Nephron progenitor cell (in vitro differentiated cells): ENCODE measurements at regions not wholly inside any gene's neighbourhood (a gene's known extent, or its start where the extent isn't known, plus 50 kb on each side); places are given as distances from the start of the nearest gene placed in this dataset.

Experiments
- DNase-seq: peaks from one replicate; pipeline ENCODE4 v3.0.0; 2021
- H3K27ac Mint-ChIP-seq: 2 replicates; pipeline ENCODE4 v1.8.0; 2021; ENCODE audit warnings: mild to moderate bottlenecking, moderate library complexity, mixed read lengths
- H3K27me3 Mint-ChIP-seq: 2 replicates; pipeline ENCODE4 v1.8.0; 2021; ENCODE audit warnings: mild to moderate bottlenecking, low read depth, mixed read lengths; ENCODE audit not compliant: poor library complexity
- H3K36me3 Mint-ChIP-seq: 2 replicates; pipeline ENCODE4 v1.8.0; 2021; ENCODE audit warnings: low read depth, mixed read lengths
- H3K4me1 Mint-ChIP-seq: 2 replicates; pipeline ENCODE4 v1.8.0; 2021; ENCODE audit warnings: mixed read lengths
- H3K4me3 Mint-ChIP-seq: 2 replicates; pipeline ENCODE4 v1.8.0; 2021; ENCODE audit warnings: mild to moderate bottlenecking, moderate library complexity, mixed read lengths
- H3K9me3 Mint-ChIP-seq: 2 replicates; pipeline ENCODE4 v1.8.0; 2021; ENCODE audit warnings: mild to moderate bottlenecking, moderate library complexity, mixed read lengths
- TF ChIP-seq, protein P1 (sequence below): fragments of 200-600 bp; sonication (generic); IDR thresholded peaks from 2 replicates; pipeline ENCODE4 v1.5.0; 2021; ENCODE audit warnings: antibody characterized with exemption

DNA sequence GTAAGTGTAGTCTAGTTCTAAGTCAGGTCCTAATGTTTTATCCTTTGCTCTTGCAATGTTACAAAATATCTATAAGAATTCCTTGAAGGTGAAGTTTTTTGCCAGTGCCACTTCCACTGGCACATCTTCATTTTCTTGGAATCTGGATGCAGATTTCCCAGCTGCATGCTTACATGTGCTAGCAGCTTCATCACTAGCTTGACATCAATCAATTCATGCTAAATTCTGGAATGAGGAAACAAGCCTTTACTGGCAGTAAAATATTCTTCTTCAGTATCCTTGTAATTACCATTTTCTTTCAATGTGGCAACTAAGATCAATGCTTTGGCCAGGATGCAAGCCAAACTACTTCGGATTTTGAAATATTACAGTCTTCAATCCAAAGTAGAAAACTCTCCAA, 200.6 kb upstream of the SIX2 start:
- Mint-ChIP-seq H3K27ac (no peak overlapping the region), H3K27me3 (peaks cover 6% of the 10 kb centered on the region), H3K9me3 (peaks cover 2% of the 10 kb centered on the region), H3K4me3 (no peak overlapping the region), H3K36me3 (no peaks in the 10 kb centered on the region), H3K4me1 (peaks cover 7% of the 10 kb centered on the region)
- TF ChIP-seq, protein P1, sequence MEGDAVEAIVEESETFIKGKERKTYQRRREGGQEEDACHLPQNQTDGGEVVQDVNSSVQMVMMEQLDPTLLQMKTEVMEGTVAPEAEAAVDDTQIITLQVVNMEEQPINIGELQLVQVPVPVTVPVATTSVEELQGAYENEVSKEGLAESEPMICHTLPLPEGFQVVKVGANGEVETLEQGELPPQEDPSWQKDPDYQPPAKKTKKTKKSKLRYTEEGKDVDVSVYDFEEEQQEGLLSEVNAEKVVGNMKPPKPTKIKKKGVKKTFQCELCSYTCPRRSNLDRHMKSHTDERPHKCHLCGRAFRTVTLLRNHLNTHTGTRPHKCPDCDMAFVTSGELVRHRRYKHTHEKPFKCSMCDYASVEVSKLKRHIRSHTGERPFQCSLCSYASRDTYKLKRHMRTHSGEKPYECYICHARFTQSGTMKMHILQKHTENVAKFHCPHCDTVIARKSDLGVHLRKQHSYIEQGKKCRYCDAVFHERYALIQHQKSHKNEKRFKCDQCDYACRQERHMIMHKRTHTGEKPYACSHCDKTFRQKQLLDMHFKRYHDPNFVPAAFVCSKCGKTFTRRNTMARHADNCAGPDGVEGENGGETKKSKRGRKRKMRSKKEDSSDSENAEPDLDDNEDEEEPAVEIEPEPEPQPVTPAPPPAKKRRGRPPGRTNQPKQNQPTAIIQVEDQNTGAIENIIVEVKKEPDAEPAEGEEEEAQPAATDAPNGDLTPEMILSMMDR = no peak
- DNase-seq = no peak

GRCh38 chr2:45209302-45209701, 200.1 kb upstream of the SIX2 start:
- H3K4me3 Mint-ChIP-seq = no peak overlapping the region
- no peak for DNase-seq
- peaks cover 7% of the 10 kb centered on the region for H3K27me3 Mint-ChIP-seq
- no peaks in the 10 kb centered on the region for H3K36me3 Mint-ChIP-seq
- TF ChIP-seq, protein P1 = no peak
- H3K9me3 Mint-ChIP-seq = peaks cover 7% of the 10 kb centered on the region
- no peak overlapping the region for H3K27ac Mint-ChIP-seq
- peaks cover 7% of the 10 kb centered on the region for H3K4me1 Mint-ChIP-seq

GRCh38 chr2:45207101-45207500, 197.8 kb upstream of the SIX2 start:
- no peaks in the 10 kb centered on the region for H3K36me3 Mint-ChIP-seq
- no peaks in the 10 kb centered on the region for H3K4me1 Mint-ChIP-seq
- peaks cover 21% of the 10 kb centered on the region for H3K9me3 Mint-ChIP-seq

GRCh38 chr2:45205985-45206384, 196.7 kb upstream of the SIX2 start:
- no peak overlapping the region for H3K27ac Mint-ChIP-seq
- TF ChIP-seq, protein P1 = no peak
- H3K4me1 Mint-ChIP-seq = no peaks in the 10 kb centered on the region
- peaks cover 4% of the 10 kb centered on the region for H3K36me3 Mint-ChIP-seq
- no peak overlapping the region for H3K4me3 Mint-ChIP-seq
- no peak for DNase-seq
- peaks cover 29% of the 10 kb centered on the region for H3K9me3 Mint-ChIP-seq
- H3K27me3 Mint-ChIP-seq = peaks cover 14% of the 10 kb centered on the region

More at GRCh38 chr2:45207101-45207500, 197.8 kb upstream of the SIX2 start:
- Mint-ChIP-seq H3K27ac (no peak overlapping the region), H3K4me3 (no peak overlapping the region), H3K27me3 (peaks cover 14% of the 10 kb centered on the region)
- TF ChIP-seq, protein P1 = no peak
- no peak for DNase-seq

- Mint-ChIP-seq H3K36me3 (peaks cover 4% of the 10 kb centered on the region), H3K4me1 (no peaks in the 10 kb centered on the region), H3K9me3 (peaks cover 29% of the 10 kb centered on the region), H3K27ac (no peak overlapping the region), H3K4me3 (no peak overlapping the region), H3K27me3 (peaks cover 14% of the 10 kb centered on the region)
- TF ChIP-seq, protein P1 = no peak
- no peak for DNase-seq
These were observed 196.2 kb upstream of the SIX2 start for GRCh38 chr2:45205480-45205879.

GRCh38 chr2:45203400-45203799, 194.1 kb upstream of the SIX2 start:
- Mint-ChIP-seq H3K27ac (no peak overlapping the region), H3K36me3 (peaks cover 4% of the 10 kb centered on the region), H3K4me3 (no peak overlapping the region), H3K4me1 (no peaks in the 10 kb centered on the region), H3K9me3 (peaks cover 29% of the 10 kb centered on the region), H3K27me3 (peaks cover 14% of the 10 kb centered on the region)
- no peak for DNase-seq
- TF ChIP-seq, protein P1 = no peak
